Caki2 (cell line): ENCODE measurements at regions not wholly inside any gene's neighbourhood (a gene's known extent, or its start where the extent isn't known, plus 50 kb on each side); places are given as distances from the start of the nearest gene placed in this dataset.
"Not testable (repeated sequence)": the region's sequence is repeated elsewhere in the genome, so short reads cannot be mapped to it uniquely, and the experiment has no call there.

Source experiments
- DNase-seq: peaks from one replicate; pipeline ENCODE4 v3.0.0-alpha.2; 2015; ENCODE audit warnings: low read depth
- in situ Hi-C: cut with HindIII; loops from 2 replicates; pipeline ENCODE4 v1.10.0; 2016; ENCODE audit warnings: low sequenced_read_pairs, low pct_unique_long_range_greater_than_20kb, mixed read lengths

- in situ Hi-C loops = no loop called here
- no peak for DNase-seq
Measured at GRCh38 chr6:160883999-160884398, 107.6 kb upstream of the MAP3K4 start.

GRCh38 chr6:160889148-160889547 lies 102.4 kb upstream of the MAP3K4 start:
- in situ Hi-C loops = not testable (repeated sequence)

GRCh38 chr6:160891690-160892089 lies 99.9 kb upstream of the MAP3K4 start:
- DNase-seq = no peak

More at GRCh38 chr6:160889148-160889547, 102.4 kb upstream of the MAP3K4 start:
- DNase-seq = not testable (repeated sequence)

GRCh38 chr6:160895562-160895961 lies 96.0 kb upstream of the MAP3K4 start:
- in situ Hi-C loops = no loop called here
- no peak for DNase-seq

More at GRCh38 chr6:160891690-160892089, 99.9 kb upstream of the MAP3K4 start:
- in situ Hi-C loops = no loop called here

- no peak for DNase-seq
- in situ Hi-C loops = no loop called here
Measured at GRCh38 chr6:160899671-160900430, 91.7 kb upstream of the MAP3K4 start.

- in situ Hi-C loops = no loop called here
- no peak for DNase-seq
Measured at GRCh38 chr6:160911949-160912348, 79.6 kb upstream of the MAP3K4 start.

- in situ Hi-C loops = no loop called here
- DNase-seq = no peak
Measured at GRCh38 chr6:160912411-160912810, 79.2 kb upstream of the MAP3K4 start.

GRCh38 chr6:160917572-160917971 lies 74.0 kb upstream of the MAP3K4 start:
- no peak for DNase-seq
- in situ Hi-C loops = no loop called here

- in situ Hi-C loops = no loop called here
- peak; percentile 35 for DNase-seq
Measured at GRCh38 chr6:160919723-160920440, 71.7 kb upstream of the MAP3K4 start.

GRCh38 chr6:160921095-160921494 lies 70.5 kb upstream of the MAP3K4 start:
- no peak for DNase-seq
- in situ Hi-C loops = no loop called here

- no peak for DNase-seq
- in situ Hi-C loops = no loop called here
Measured at GRCh38 chr6:160926281-160927276, 65.0 kb upstream of the MAP3K4 start.

GRCh38 chr6:160927416-160927815 lies 64.2 kb upstream of the MAP3K4 start:
- in situ Hi-C loops = no loop called here
- DNase-seq = no peak

- in situ Hi-C loops = no loop called here
- no peak for DNase-seq
Measured at GRCh38 chr6:160929361-160929760, 62.2 kb upstream of the MAP3K4 start.

- in situ Hi-C loops = no loop called here
- no peak for DNase-seq
Measured at GRCh38 chr6:160929831-160930230, 61.7 kb upstream of the MAP3K4 start.

GRCh38 chr6:160930547-160931377 lies 60.8 kb upstream of the MAP3K4 start:
- DNase-seq = peak; percentile 59
- in situ Hi-C loops = no loop called here

- peak; percentile 8 for DNase-seq
- in situ Hi-C loops = no loop called here
Measured at GRCh38 chr6:160931378-160932310, 59.9 kb upstream of the MAP3K4 start.

GRCh38 chr6:160933256-160933655 lies 58.3 kb upstream of the MAP3K4 start:
- no peak for DNase-seq
- in situ Hi-C loops = no loop called here
